Right ventricle myocardium superior (tissue), 1 donor: ENCODE measurements at regions not wholly inside any gene's neighbourhood (a gene's known extent, or its start where the extent isn't known, plus 50 kb on each side); places are given as distances from the start of the nearest gene placed in this dataset.
"Not testable (repeated sequence)": the region's sequence is repeated elsewhere in the genome, so short reads cannot be mapped to it uniquely, and the experiment has no call there.

ENCODE experiments used
- ATAC-seq: fragments of 200-7000 bp; cut with Tn5 transposase; one replicate; pipeline ENCODE4 v1.9.1; 2020; ENCODE audit warnings: mild to moderate bottlenecking; ENCODE audit not compliant: poor library complexity
- DNase-seq: peaks from one replicate; pipeline ENCODE4 v3.0.0-alpha.2; 2020
- intact Hi-C: fragments of 100-400 bp; cut with DNase I; formaldehyde crosslinking; loops from one replicate; pipeline ENCODE4 v1.11.2; 2022
- donor health status: DM: no; HTN: yes; CAD: no; lungs with severe emphysema.

DNA sequence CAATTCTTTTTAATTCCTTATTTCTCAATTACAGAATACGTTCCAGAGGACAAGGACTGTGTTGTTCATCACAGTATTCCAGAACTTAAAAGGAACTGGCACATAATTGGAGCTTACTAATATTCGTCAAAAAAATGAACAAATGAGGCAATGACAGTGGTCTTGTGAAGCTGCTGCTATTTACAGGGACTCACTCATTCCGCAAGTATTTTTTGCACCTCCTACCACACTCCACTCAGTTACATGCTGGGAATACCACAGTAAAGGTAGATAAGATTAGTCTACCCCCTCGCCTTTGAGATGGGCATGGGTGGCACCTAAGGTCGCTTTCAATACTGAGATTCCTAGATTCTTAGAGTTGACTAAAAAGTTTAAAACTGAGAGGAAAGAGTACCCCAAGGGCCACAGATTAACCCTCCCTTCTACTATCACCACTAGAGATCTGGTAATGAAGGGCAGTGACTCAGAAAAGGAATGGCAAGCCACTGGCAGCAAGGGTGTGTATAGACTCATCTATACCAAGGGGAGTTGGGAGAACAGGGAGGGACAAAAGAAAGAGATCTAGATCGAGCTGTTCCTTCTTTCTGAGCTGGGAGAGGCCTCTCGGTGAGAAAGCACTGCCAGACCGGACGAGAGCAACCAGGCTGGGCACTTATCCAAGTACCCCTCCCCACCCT is 85.0 kb downstream of the RPL27A start:
- DNase-seq (no peak), ATAC-seq (no peak)
- intact Hi-C loops: no loop called here

DNA sequence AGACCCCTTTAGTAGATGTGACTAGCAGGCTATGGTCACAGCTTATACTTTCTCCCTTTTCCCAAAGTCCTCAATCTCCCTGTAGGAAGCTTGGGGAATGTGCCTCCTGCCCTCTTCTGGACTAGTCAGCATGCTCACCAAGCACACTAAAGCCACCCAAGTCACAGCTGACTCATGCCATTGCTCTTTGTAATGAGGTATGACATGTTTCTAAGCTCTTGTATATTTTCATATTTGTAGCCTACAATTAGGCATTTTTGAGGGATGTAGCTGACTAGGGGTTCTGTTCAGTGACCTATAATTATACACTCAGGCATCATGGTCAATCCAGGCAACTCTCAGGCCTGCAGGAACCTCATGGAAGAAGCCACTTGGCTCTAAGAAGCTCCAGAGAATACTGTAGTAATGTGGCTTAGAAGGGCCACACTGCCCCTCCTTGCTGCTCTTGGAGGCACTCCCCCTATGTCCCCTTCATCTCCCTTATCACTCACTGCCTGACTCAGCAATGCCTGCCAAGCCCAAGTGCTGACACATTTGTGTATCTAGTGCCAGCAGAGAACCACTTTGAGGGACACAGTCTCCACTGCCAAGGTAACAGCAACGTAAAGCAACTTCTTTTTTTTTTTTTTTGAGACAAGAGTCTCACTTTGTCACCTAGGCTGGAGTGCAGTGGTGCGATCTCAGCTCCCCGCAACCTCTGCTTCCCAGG is 86.2 kb downstream of the RPL27A start:
- peak; percentile 89 for ATAC-seq
- intact Hi-C loops: no loop called here
- peak; percentile 74 for DNase-seq

DNA sequence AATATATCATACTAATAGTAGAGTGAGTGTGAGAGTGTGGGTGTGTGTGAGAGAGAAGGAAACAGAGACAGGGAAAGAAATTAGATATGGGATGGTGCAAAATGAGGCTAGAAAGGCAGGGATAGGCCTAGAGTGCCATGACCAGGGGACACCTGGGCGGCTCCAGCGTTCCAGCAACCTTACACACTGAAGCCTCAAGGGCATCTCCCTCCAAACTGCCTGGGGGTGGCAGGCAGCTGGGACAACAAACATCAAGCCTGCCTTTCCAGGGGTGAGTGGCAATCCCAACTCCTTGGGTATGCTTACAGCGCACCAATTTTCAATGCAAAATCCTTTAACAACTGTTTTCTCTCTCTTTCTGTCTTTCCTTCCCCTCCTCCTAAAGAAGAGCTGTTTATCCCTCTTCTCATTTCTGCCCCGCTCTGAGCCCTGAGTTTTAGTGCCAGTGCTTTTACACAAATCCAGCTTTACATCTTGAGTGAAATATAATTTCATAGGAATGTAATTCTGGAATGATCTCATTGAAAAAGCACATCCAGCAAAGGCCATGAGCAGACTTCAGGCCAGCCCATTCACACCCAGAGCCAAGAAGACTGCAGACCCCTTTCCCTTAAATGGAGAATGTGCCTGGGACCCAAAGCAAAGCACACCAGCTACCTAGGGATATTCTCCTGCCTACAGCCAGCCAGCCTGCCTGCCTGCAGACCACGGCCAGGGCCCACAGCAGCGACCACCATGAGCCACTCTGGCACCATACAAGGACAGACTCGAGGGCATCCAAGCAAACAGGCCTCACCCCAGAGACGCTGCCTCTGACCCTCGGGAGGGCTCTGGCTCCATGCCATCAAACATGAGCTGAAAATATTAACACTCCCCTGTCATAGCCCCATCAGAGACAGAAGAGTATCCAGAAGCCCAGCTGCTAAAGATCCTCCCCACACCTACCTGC is 90.3 kb downstream of the RPL27A start:
- ATAC-seq (no peak), DNase-seq (no peak)
- intact Hi-C loops: no loop called here

GRCh38 chr11:8773916-8774539 is 91.4 kb downstream of the RPL27A start:
- ATAC-seq (no peak), DNase-seq (no peak)
- intact Hi-C loops: no loop called here

DNA sequence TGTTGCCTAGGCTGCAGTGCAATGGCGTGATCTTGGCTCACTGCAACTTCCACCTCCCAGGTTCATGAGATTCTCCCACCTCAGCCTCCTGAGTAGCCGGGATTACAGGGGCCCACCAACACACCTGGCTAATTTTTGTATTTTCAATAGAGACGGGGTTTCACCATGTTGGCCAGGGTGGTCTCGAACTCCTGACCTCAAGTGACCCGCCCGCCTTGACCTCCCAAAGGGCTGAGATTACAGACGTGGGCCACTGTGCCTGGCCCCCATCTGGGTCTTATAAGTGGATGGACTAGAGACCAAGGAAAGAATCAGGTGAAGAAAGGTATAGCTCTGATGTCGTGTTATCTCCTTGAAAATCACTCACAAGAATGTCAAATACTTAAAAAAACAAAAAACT is 92.3 kb downstream of the RPL27A start:
- DNase-seq, intact Hi-C loops, ATAC-seq: not testable (repeated sequence)

- intact Hi-C loops: no loop called here
- DNase-seq: no peak
- peak; percentile 8 for ATAC-seq
Measured at GRCh38 chr11:8775332-8775731, 92.7 kb downstream of the RPL27A start.

DNA sequence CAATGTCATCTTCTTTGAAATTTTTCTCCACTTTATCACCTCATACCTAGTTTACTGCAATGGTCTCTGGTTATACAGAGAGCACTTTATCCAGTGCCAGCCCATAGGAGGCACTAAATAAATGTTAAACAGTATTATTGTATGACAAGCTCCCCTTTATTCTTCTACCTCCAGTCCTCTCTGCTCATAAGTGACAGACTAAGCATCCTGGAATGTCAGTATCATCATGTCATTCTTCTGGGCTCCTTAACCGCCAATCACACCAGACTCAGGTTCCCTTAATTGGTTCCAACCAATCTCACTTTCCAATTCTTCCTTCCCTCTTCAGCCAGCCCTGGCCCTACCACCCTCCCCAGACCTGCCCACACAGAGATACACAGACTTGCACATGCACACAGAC is 93.1 kb downstream of the RPL27A start:
- intact Hi-C loops: no loop called here
- DNase-seq (no peak), ATAC-seq (no peak)

DNA sequence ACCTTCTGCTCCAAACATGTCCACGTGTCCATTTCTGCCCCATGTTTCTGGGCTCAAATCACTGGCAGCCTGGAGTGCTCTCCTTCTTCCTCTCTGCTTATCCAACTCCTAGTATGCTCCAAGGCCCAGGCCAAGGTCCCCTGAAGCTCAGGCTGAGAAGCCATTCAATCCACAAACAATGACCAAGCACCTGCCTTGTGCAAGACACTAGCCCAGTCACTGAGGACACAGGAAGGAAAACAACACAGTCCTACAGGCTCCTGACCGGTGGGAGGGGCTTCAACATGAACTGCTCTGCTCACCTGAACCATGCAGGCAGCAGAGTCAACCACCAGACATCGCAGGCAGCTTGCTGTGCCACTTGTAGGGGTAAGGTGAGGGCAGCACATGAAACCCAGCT is 93.6 kb downstream of the RPL27A start:
- intact Hi-C loops: no loop called here
- no peak for DNase-seq
- no peak for ATAC-seq

GRCh38 chr11:8777907-8778767 is 95.5 kb downstream of the RPL27A start:
- intact Hi-C loops: no loop called here
- DNase-seq (peak; percentile 84), ATAC-seq (peak; percentile 90)

DNA sequence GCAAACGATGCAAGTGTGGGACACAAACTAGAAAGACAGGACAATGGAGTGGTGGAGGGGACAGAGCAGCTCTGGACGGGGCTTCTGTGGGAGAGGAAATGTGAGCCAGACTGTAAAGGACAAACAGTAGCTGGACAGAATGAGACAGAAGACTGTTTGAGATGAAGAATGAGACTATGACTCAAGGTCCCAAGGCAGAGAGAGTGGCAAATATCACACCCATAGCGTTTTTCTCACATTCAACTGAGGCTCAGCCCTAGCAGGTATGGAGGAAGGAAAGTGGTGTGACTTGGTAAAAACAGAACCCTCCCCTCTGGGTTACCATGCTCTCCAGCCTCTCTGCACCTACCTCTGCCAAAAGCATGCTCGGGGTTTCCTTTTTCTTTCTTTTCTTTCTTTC is 96.5 kb downstream of the RPL27A start:
- no peak for DNase-seq
- intact Hi-C loops: no loop called here
- ATAC-seq: no peak

DNA sequence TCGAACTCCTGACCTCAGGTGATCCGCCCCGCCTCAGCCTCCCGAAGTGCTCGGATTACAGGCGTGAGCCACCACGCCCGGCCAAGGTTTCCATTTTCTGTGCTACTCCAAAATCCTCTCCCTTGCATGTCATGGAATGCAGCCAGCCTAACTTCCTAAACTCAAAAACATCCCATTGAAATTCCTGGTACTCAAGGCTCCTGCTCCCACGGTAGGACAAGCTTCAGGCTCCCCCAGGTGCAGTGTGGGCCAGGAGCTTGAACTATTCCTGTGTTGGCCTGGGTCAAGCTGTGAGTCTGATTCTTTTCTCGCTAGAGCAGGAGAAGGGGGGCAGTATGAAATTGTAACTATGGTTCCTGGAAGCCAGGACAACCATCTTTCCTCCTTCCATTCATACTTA is 97.1 kb downstream of the RPL27A start:
- DNase-seq: no peak
- no peak for ATAC-seq
- intact Hi-C loops: no loop called here

DNA sequence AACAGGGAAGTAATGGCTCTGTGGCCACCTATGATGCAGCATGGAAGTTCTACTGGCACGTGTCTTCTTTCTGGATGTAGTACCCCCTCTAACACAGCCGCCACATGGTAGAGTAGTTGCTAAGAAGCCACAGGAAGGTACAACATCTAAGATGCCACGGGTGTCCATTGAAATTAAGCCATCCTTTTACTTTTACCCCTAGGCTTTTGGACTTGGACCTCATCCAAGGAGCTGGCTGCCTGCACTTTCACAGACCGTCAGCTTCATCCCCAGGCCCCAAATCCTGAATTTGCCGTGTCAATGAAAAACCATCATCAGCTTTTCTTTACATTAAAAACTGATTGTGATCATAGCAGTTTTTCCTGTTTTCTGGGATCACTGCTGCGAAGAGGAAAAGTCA is 102.4 kb downstream of the RPL27A start:
- DNase-seq (no peak), ATAC-seq (no peak)
- intact Hi-C loops: no loop called here

GRCh38 chr11:8785457-8785856 is 102.9 kb downstream of the RPL27A start:
- DNase-seq (no peak), ATAC-seq (no peak)
- intact Hi-C loops: no loop called here

- ATAC-seq (no peak), DNase-seq (no peak)
- intact Hi-C loops: no loop called here
Measured at GRCh38 chr11:8785998-8786397, 103.4 kb downstream of the RPL27A start.

- DNase-seq (no peak), ATAC-seq (no peak)
- intact Hi-C loops: no loop called here
Measured at GRCh38 chr11:8786933-8787332, 104.3 kb downstream of the RPL27A start.

- intact Hi-C loops: no loop called here
- peak; percentile 45 for ATAC-seq
Measured at GRCh38 chr11:8787372-8787771, 104.8 kb downstream of the RPL27A start.

DNA sequence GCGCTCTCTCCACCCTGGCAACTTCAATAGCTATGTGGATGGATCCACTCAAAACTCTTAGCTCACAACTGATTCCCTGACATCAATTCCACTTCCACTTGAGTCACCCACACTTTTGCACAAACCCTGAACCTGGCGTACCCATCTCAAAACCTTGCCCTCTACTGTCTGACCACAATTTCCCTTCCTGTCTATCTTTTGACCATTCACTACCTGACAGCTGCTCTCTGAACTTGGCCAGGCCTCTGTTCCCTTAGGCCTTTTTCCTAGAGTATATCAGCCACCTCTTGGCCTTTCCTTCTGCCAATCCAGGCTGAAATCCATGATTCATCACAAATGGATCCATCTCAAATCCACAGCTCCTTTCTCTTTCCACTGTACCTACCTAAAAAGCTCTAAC is 106.0 kb downstream of the RPL27A start:
- intact Hi-C loops: no loop called here
- DNase-seq (no peak), ATAC-seq (no peak)

More at GRCh38 chr11:8787372-8787771, 104.8 kb downstream of the RPL27A start:
- no peak for DNase-seq

- ATAC-seq: no peak
- intact Hi-C loops: no loop called here
Measured at GRCh38 chr11:8789864-8790263, 107.3 kb downstream of the RPL27A start.

More at GRCh38 chr11:8789864-8790263, 107.3 kb downstream of the RPL27A start:
- DNase-seq: no peak
